Smooth muscle cell (in vitro differentiated cells): ENCODE measurements at regions not wholly inside any gene's neighbourhood (a gene's known extent, or its start where the extent isn't known, plus 50 kb on each side); places are given as distances from the start of the nearest gene placed in this dataset.
A peak's percentile ranks its signal among the peaks of the same experiment; 100 is the strongest.

Source experiments
- DNase-seq: peaks from one replicate; lab custom pipeline; 2025; ENCODE audit not compliant: unreplicated experiment; lab: John Stamatoyannopoulos, UW
- H2AFZ ChIP-seq: fragments of 200-600 bp; sonication (generic); 2 replicates; pipeline ENCODE4 v1.6.0; 2016; ENCODE audit warnings: antibody characterized with exemption, low read depth, mild to moderate bottlenecking
- H3F3A ChIP-seq: fragments of 200-600 bp; sonication (generic); 2 replicates; pipeline ENCODE4 v1.6.0; 2017; ENCODE audit warnings: antibody characterized with exemption, low read depth
- H3K27ac ChIP-seq: fragments of 200-600 bp; sonication (generic); 2 replicates; pipeline ENCODE4 v1.5.1; 2016; ENCODE audit warnings: low read depth, mild to moderate bottlenecking
- H3K27me3 ChIP-seq: fragments of 200-600 bp; sonication (generic); 2 replicates; pipeline ENCODE4 v1.6.1; 2016; ENCODE audit warnings: low read depth, mild to moderate bottlenecking
- H3K36me3 ChIP-seq: fragments of 200-600 bp; sonication (generic); 2 replicates; pipeline ENCODE4 v1.5.1; 2016; ENCODE audit warnings: low read depth
- H3K4me1 ChIP-seq: fragments of 200-600 bp; sonication (generic); 2 replicates; pipeline ENCODE4 v1.5.1; 2016; ENCODE audit warnings: low read depth
- H3K4me2 ChIP-seq: fragments of 200-600 bp; sonication (generic); 2 replicates; pipeline ENCODE4 v1.6.0; 2016; ENCODE audit warnings: mild to moderate bottlenecking
- H3K4me3 ChIP-seq: fragments of 200-600 bp; sonication (generic); 2 replicates; pipeline ENCODE4 v1.5.1; 2016; ENCODE audit warnings: mild to moderate bottlenecking
- H3K79me2 ChIP-seq: fragments of 200-600 bp; sonication (generic); 2 replicates; pipeline ENCODE4 v1.6.0; 2016; ENCODE audit warnings: low read depth, mild to moderate bottlenecking
- H3K9ac ChIP-seq: fragments of 200-600 bp; sonication (generic); 2 replicates; pipeline ENCODE4 v1.6.0; 2016; ENCODE audit warnings: low read depth
- H3K9me3 ChIP-seq: fragments of 200-600 bp; sonication (generic); replicated peaks from 2 replicates; pipeline ENCODE4 v1.5.1; 2016; ENCODE audit warnings: low read depth
- H4K20me1 ChIP-seq: fragments of 200-600 bp; sonication (generic); 2 replicates; pipeline ENCODE4 v1.6.0; 2016; ENCODE audit warnings: low read depth
- CTCF ChIP-seq: fragments of 200-600 bp; sonication (generic); IDR thresholded peaks from 2 replicates; pipeline ENCODE4 v1.5.1; 2017; ENCODE audit warnings: borderline replicate concordance, mild to moderate bottlenecking, antibody characterized with exemption; ENCODE audit not compliant: insufficient read depth, poor library complexity, severe bottlenecking
- WGBS: methylation state at CpG from one replicate; pipeline ENCODE4 v1.1.7; 2016; ENCODE audit warnings: low lambda C conversion rate; 5-methylcytosine and 5-hydroxymethylcytosine counted together

- DNase-seq: no peak
- H4K20me1 ChIP-seq: no peaks in the 10 kb centered on the region
- no peak overlapping the region for H3K27ac ChIP-seq
- H3K79me2 ChIP-seq: no peaks in the 10 kb centered on the region
- H3K9me3 ChIP-seq: no peaks in the 10 kb centered on the region
- no peak overlapping the region for H3K4me3 ChIP-seq
- H3K9ac ChIP-seq: no peak overlapping the region
- no peaks in the 10 kb centered on the region for H3K36me3 ChIP-seq
- no peaks in the 10 kb centered on the region for H3K27me3 ChIP-seq
- no peak overlapping the region for H3K4me2 ChIP-seq
- H2AFZ ChIP-seq: no peak overlapping the region
- H3F3A ChIP-seq: no peaks in the 10 kb centered on the region
- 91% methylated on average over 3 of the region's 3 CpGs for WGBS
- H3K4me1 ChIP-seq: peaks cover 3% of the 10 kb centered on the region
- TF ChIP-seq CTCF: no peak
These were observed 192.3 kb downstream of the UBE2E3 start for GRCh38 chr2:181172676-181173075.

GRCh38 chr2:181174611-181175580 is 194.5 kb downstream of the UBE2E3 start:
- DNase-seq: no peak
- no peaks in the 10 kb centered on the region for H3K79me2 ChIP-seq
- H3K27me3 ChIP-seq: no peaks in the 10 kb centered on the region
- H3K36me3 ChIP-seq: no peaks in the 10 kb centered on the region
- H3F3A ChIP-seq: no peaks in the 10 kb centered on the region
- peaks cover 3% of the 10 kb centered on the region for H3K4me1 ChIP-seq
- TF ChIP-seq CTCF: no peak
- no peak overlapping the region for H3K4me3 ChIP-seq
- H3K9me3 ChIP-seq: no peaks in the 10 kb centered on the region
- 22% methylated on average over 5 of the region's 5 CpGs for WGBS
- H3K4me2 ChIP-seq: peak overlapping the region; percentile 47
- H3K27ac ChIP-seq: no peak overlapping the region
- no peaks in the 10 kb centered on the region for H4K20me1 ChIP-seq
- H2AFZ ChIP-seq: no peak overlapping the region
- no peak overlapping the region for H3K9ac ChIP-seq

- no peaks in the 10 kb centered on the region for H3K27me3 ChIP-seq
- no peak overlapping the region for H2AFZ ChIP-seq
- peaks cover 3% of the 10 kb centered on the region for H3K4me1 ChIP-seq
- H4K20me1 ChIP-seq: no peaks in the 10 kb centered on the region
- H3K9ac ChIP-seq: no peak overlapping the region
- H3K36me3 ChIP-seq: no peaks in the 10 kb centered on the region
- H3K4me3 ChIP-seq: no peak overlapping the region
- H3K9me3 ChIP-seq: no peaks in the 10 kb centered on the region
- no peak for DNase-seq
- no peaks in the 10 kb centered on the region for H3K79me2 ChIP-seq
- H3F3A ChIP-seq: no peaks in the 10 kb centered on the region
- 87% methylated on average over 1 of the region's 1 CpG for WGBS
- no peak for TF ChIP-seq CTCF
- H3K4me2 ChIP-seq: no peak overlapping the region
- no peak overlapping the region for H3K27ac ChIP-seq
These were observed 196.1 kb downstream of the UBE2E3 start for GRCh38 chr2:181176540-181176939.

GRCh38 chr2:181177376-181177775 is 197.0 kb downstream of the UBE2E3 start:
- no peak overlapping the region for H3K4me3 ChIP-seq
- no peak overlapping the region for H3K27ac ChIP-seq
- peaks cover 3% of the 10 kb centered on the region for H3K4me1 ChIP-seq
- H3F3A ChIP-seq: no peaks in the 10 kb centered on the region
- no peaks in the 10 kb centered on the region for H3K9me3 ChIP-seq
- no peaks in the 10 kb centered on the region for H4K20me1 ChIP-seq
- no peak for TF ChIP-seq CTCF
- no peak for DNase-seq
- no peak overlapping the region for H3K9ac ChIP-seq
- H2AFZ ChIP-seq: no peak overlapping the region
- no peaks in the 10 kb centered on the region for H3K27me3 ChIP-seq
- no peaks in the 10 kb centered on the region for H3K36me3 ChIP-seq
- H3K79me2 ChIP-seq: no peaks in the 10 kb centered on the region
- H3K4me2 ChIP-seq: no peak overlapping the region
